IPS DF 4.7 (cell line): ENCODE measurements at regions not wholly inside any gene's neighbourhood (a gene's known extent, or its start where the extent isn't known, plus 50 kb on each side); places are given as distances from the start of the nearest gene placed in this dataset.

Source experiments
- DNase-seq: peaks from one replicate; pipeline ENCODE4 v3.0.0-alpha.2; 2013; ENCODE audit warnings: low spot score; ENCODE audit errors: extremely low read depth

GRCh38 chr6:166877906-166878305 lies 78.4 kb downstream of the RNASET2 start:
- no peak for DNase-seq

- DNase-seq, result no peak
These were observed 79.0 kb downstream of the RNASET2 start for GRCh38 chr6:166877349-166877748.

GRCh38 chr6:166872531-166873009 lies 83.8 kb downstream of the RNASET2 start:
- no peak for DNase-seq

DNA sequence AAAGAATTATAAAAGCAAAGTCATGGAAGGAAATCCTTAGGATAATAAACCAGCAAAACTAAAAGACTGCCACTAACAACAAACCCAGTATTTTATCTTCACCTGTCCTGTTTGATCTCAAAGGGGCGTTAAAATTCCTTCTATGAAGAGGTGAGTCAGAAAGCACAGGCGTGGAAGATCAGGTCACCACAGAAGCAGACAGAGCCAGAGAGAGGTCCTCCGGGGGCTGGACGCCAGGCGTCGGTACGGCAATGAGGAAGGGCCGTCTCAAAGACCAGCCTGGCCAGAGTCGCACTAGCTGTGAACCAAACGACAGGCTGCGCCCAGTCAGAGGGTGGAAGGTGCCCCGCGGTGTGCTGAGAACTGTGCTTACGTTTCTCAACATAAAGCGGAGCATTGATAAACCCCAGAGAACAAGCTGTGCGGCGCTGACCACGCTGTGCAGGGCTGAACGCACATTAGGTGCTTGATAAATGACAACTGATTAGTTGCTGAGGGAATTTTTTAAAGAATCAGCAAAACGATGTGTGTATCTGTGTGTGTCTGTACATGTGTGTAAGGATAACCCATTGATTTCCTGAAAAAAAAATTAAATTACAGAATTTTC lies 85.6 kb downstream of the RNASET2 start:
- DNase-seq, result no peak

DNA sequence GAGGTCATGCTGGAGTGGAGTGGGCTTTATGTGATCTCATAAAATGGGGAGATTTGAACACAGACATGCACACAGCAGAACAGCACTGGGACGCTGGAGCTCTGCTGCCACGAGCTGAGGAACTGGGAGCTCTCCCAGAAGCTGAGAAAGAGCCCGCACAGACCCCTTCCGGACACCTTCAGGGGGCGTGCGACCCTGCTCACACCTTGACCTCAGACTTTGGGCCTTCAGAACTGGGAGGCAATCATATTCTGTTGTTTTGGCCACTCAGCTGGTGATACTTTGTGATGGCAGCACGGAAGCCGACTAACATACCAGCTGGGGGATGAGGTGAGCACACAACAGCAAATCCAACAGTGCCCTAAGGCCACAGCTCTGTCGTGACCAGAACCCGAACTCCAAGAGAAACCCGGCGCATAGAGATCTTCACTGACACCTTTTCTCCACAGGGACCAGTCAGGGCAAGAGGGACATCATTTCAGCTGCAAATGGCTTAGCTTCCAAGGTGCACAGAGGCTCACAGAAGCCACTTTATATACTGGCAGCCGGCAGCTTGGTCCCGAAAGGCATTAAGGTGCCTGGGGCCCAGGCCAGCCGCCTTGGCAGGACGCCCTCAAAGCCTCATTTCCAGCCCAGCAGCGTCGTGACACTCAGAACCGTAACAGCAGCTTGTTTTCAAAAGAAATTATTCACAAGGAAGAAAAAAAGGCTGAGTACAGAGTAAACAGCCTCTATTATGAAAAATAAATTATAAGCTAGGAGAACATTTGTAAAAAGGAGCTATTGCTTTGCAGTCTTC lies 89.3 kb downstream of the RNASET2 start:
- no peak for DNase-seq

DNA sequence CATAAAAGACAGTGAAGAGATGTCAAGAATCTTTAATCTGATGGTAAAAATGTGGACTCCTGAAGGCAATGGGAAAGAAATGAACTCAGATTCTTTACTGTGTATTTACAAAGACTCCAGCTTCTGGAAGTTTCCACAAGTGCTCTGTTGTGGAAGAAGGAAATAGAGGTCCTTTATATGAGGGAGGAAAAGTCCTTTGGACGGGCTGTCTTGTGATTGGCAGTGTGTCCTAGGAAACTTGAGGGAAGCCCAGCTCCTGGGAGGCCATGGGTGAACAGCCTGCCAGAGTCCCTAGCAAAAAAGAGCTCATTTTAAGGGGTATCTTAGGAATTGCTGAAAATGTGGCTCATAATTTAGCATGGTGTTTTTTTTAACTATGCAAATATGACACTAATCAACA lies 92.0 kb downstream of the RNASET2 start:
- no peak for DNase-seq

- no peak for DNase-seq
These were observed 93.3 kb downstream of the RNASET2 start for GRCh38 chr6:166862978-166863530.

GRCh38 chr6:166862287-166862977 lies 93.9 kb downstream of the RNASET2 start:
- DNase-seq, result no peak

DNA sequence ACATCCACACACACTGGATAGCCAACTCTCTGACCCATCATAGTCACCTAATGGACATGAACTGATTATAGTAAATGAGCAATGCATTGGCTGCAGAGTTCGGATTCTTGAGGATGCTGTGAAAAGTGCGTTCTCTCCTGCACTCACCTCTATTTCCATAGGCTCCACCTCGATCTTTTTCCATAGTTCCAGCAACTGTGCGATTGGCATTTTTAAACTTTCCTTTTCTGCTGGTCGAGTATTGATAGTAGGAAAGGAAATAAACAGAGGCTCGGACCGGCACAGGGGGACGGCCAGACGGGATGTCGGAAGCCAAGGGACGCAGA lies 94.4 kb downstream of the RNASET2 start:
- no peak for DNase-seq

GRCh38 chr6:166861304-166861703 lies 95.0 kb downstream of the RNASET2 start:
- no peak for DNase-seq

DNA sequence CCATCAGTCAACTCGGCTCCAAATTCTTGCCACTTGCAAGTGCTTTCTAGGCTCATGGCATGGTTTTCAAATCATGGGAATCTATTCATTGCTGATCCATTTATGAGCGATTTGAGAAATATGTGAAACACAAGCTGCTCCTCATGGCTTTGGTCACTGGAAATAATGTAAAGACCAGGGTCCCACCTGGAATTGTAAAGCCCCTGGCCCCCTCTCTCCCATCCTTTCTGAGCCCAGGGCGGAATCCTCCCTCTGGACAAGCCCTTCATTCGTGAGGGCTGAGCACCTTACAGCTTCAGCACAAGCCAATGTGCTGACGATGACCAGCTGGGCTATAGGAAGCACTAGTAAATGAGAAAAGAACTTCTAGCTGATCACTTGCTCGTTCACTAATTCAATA lies 96.0 kb downstream of the RNASET2 start:
- no peak for DNase-seq

- DNase-seq, result no peak
These were observed 100.9 kb downstream of the RNASET2 start for GRCh38 chr6:166855416-166855815.

DNA sequence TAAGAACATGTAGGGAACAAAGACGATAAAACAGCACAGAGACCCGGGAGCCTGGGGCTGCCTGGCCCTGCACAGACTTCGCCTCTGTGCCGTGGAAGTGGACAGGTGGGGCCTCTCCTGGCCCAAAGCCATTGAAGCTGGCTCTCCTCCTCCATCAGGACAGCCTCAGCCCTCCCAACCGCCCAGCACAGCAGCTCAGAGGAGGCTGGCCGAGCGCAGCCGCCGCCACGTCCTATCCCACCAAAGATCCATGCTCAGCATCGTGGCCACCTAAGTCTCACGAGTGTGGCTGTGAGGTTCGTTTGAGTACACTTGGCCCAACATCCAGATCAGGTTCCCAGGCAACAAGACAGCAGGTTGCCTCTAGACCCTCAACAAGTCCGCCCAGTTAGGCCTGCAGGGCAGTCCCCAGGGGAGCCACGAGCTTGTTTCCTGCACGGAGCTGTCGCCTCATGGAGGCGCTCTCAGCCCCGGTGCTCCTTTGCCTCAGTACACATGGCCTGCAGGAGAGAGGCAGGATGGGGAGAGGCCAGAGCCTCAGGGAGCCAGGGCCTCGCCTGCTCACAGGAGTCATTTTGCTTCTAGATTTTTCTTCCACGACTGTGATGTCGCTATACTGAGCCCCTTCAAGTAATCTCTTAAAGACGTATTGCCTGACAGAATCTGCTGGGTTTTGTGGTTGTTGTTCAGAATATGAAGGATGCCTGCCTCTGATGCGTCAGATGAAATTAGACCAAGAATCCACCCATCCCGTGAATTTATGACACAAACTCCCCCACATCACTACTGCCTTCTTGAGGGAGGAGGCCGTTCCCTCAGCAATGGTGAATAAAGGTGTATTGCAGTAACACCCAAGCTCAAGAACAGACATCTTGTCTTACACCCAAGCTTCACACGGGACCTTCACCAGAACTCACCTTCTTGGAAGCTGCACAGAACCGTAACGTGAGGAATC lies 102.7 kb downstream of the RNASET2 start:
- DNase-seq, result no peak

- no peak for DNase-seq
These were observed 103.8 kb downstream of the RNASET2 start for GRCh38 chr6:166852451-166852975.

GRCh38 chr6:166851911-166852310 lies 104.4 kb downstream of the RNASET2 start:
- no peak for DNase-seq

GRCh38 chr6:166851426-166851825 lies 104.9 kb downstream of the RNASET2 start:
- no peak for DNase-seq

DNA sequence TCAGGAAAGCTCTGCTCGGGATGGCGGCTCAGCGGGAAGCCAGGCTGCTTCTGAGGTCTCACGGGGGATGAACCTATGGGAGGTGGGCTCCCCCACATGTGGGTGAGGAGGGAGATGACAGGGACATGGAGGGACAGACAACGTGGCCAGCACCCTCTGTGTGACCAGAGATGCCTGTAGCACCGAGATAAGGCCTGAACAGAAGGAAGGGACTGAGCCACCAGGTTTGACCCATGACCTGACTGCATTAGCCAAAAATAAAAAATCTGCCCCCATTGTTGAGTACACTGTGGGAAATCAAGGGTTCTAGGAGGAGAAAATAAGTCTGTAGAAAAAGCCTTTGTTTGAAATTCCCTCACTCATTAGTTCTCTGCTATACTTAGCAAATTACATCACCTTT lies 105.7 kb downstream of the RNASET2 start:
- DNase-seq, result no peak

DNA sequence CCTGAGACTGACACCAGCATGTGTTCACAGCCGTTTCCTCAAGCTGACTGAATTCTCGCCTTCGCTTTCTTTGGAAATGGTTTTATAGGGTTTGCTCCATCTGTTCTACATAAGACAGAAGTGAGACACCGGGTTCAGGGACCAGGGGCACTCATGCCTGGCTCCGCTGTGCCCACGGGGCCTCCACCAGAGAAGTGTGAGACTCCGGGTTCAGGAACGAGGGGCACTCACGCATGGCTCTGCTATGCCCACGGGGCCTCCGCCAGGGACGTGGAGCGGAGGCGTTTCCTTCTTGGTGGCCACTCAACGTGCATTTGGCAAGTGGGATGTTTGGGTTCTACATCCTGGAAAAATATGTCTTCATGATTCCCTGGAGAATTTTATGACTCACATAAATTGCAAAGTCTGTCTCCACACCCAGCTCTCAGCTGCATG lies 106.6 kb downstream of the RNASET2 start:
- DNase-seq, result no peak

- no peak for DNase-seq
These were observed 107.2 kb downstream of the RNASET2 start for GRCh38 chr6:166848979-166849748.
